ENCODE measurements at regions not wholly inside any gene's neighbourhood (a gene's known extent, or its start where the extent isn't known, plus 50 kb on each side); places are given as distances from the start of the nearest gene placed in this dataset.

- Histone ChIP-seq H3K9me3 (ENCODE audit: control insufficient read depth in 2 of 2, insufficient read depth in 1 of 2, low read length in 1 of 2) (peaks cover 0 to 6% of the 10 kb centered on the region in 2 donors), H3K4me3 (ENCODE audit: low read length in 2 of 2) (no peak overlapping the region), H3K27me3 (ENCODE audit: control insufficient read depth in 2 of 2, insufficient read depth in 1 of 2, low read length in 1 of 2) (no peaks in the 10 kb centered on the region), H3K27ac (ENCODE audit: low read depth in 1 of 2, low read length in 1 of 2) (no peak overlapping the region), H3K4me1 (ENCODE audit: control insufficient read depth in 2 of 2, insufficient read depth in 2 of 2, low read length in 2 of 2) (no peaks in the 10 kb centered on the region), H3K36me3 (ENCODE audit: control insufficient read depth in 2 of 2, insufficient read depth in 2 of 2, low read length in 1 of 2) (no peaks in the 10 kb centered on the region)
- no peak for DNase-seq (ENCODE audit: low read depth in 6 of 9, low spot score in 9 of 9)
- 90% methylated on average over 2 of the region's 2 CpGs for WGBS
Observed at GRCh38 chr13:90896002-90896401, 451.5 kb upstream of the MIR17HG start.

- Histone ChIP-seq H3K4me1 (ENCODE audit: control insufficient read depth in 2 of 2, insufficient read depth in 2 of 2, low read length in 2 of 2) (no peaks in the 10 kb centered on the region), H3K27me3 (ENCODE audit: control insufficient read depth in 2 of 2, insufficient read depth in 1 of 2, low read length in 1 of 2) (no peaks in the 10 kb centered on the region), H3K36me3 (ENCODE audit: control insufficient read depth in 2 of 2, insufficient read depth in 2 of 2, low read length in 1 of 2) (no peaks in the 10 kb centered on the region), H3K9me3 (ENCODE audit: control insufficient read depth in 2 of 2, insufficient read depth in 1 of 2, low read length in 1 of 2) (peaks cover 0 to 3% of the 10 kb centered on the region in 2 donors), H3K27ac (ENCODE audit: low read depth in 1 of 2, low read length in 1 of 2) (no peak overlapping the region), H3K4me3 (ENCODE audit: low read length in 2 of 2) (no peak overlapping the region)
- 96% methylated on average over 1 of the region's 1 CpG for WGBS
- no peak for DNase-seq (ENCODE audit: low read depth in 6 of 9, low spot score in 9 of 9)
Observed at GRCh38 chr13:90898811-90899210, 448.7 kb upstream of the MIR17HG start.

GRCh38 chr13:90899416-90899815, 448.1 kb upstream of the MIR17HG start:
- Histone ChIP-seq H3K9me3 (ENCODE audit: control insufficient read depth in 2 of 2, insufficient read depth in 1 of 2, low read length in 1 of 2) (peaks cover 0 to 3% of the 10 kb centered on the region in 2 donors), H3K27ac (ENCODE audit: low read depth in 1 of 2, low read length in 1 of 2) (no peak overlapping the region), H3K4me1 (ENCODE audit: control insufficient read depth in 2 of 2, insufficient read depth in 2 of 2, low read length in 2 of 2) (no peaks in the 10 kb centered on the region), H3K4me3 (ENCODE audit: low read length in 2 of 2) (no peak overlapping the region), H3K27me3 (ENCODE audit: control insufficient read depth in 2 of 2, insufficient read depth in 1 of 2, low read length in 1 of 2) (no peaks in the 10 kb centered on the region), H3K36me3 (ENCODE audit: control insufficient read depth in 2 of 2, insufficient read depth in 2 of 2, low read length in 1 of 2) (no peaks in the 10 kb centered on the region)
- WGBS: 78% methylated on average over 1 of the region's 1 CpG
- DNase-seq (ENCODE audit: low read depth in 6 of 9, low spot score in 9 of 9): no peak

- peaks cover 0 to 6% of the 10 kb centered on the region in 2 donors for H3K9me3 ChIP-seq (ENCODE audit: control insufficient read depth in 2 of 2, insufficient read depth in 1 of 2, low read length in 1 of 2)
- H3K4me1 ChIP-seq (ENCODE audit: control insufficient read depth in 2 of 2, insufficient read depth in 2 of 2, low read length in 2 of 2): no peaks in the 10 kb centered on the region
- H3K27ac ChIP-seq (ENCODE audit: low read depth in 1 of 2, low read length in 1 of 2): no peak overlapping the region
- H3K27me3 ChIP-seq (ENCODE audit: control insufficient read depth in 2 of 2, insufficient read depth in 1 of 2, low read length in 1 of 2): no peaks in the 10 kb centered on the region
- no peak for DNase-seq (ENCODE audit: low read depth in 6 of 9, low spot score in 9 of 9)
- 85% methylated on average over 2 of the region's 2 CpGs for WGBS
- H3K36me3 ChIP-seq (ENCODE audit: control insufficient read depth in 2 of 2, insufficient read depth in 2 of 2, low read length in 1 of 2): no peaks in the 10 kb centered on the region
- no peak overlapping the region for H3K4me3 ChIP-seq (ENCODE audit: low read length in 2 of 2)
Observed at GRCh38 chr13:90902255-90902654, 445.2 kb upstream of the MIR17HG start.

- no peaks in the 10 kb centered on the region for H3K4me1 ChIP-seq (ENCODE audit: control insufficient read depth in 2 of 2, insufficient read depth in 2 of 2, low read length in 2 of 2)
- H3K36me3 ChIP-seq (ENCODE audit: control insufficient read depth in 2 of 2, insufficient read depth in 2 of 2, low read length in 1 of 2): no peaks in the 10 kb centered on the region
- DNase-seq (ENCODE audit: low read depth in 6 of 9, low spot score in 9 of 9): no peak
- no peak overlapping the region for H3K4me3 ChIP-seq (ENCODE audit: low read length in 2 of 2)
- H3K27ac ChIP-seq (ENCODE audit: low read depth in 1 of 2, low read length in 1 of 2): no peak overlapping the region
- 99% methylated on average over 1 of the region's 1 CpG for WGBS
- peaks cover 0 to 6% of the 10 kb centered on the region in 2 donors for H3K9me3 ChIP-seq (ENCODE audit: control insufficient read depth in 2 of 2, insufficient read depth in 1 of 2, low read length in 1 of 2)
- H3K27me3 ChIP-seq (ENCODE audit: control insufficient read depth in 2 of 2, insufficient read depth in 1 of 2, low read length in 1 of 2): no peaks in the 10 kb centered on the region
Observed at GRCh38 chr13:90906554-90906953, 440.9 kb upstream of the MIR17HG start.

GRCh38 chr13:90908792-90909191, 438.7 kb upstream of the MIR17HG start:
- DNase-seq (ENCODE audit: low read depth in 6 of 9, low spot score in 9 of 9): no peak
- no peaks in the 10 kb centered on the region for H3K27me3 ChIP-seq (ENCODE audit: control insufficient read depth in 2 of 2, insufficient read depth in 1 of 2, low read length in 1 of 2)
- no peak overlapping the region for H3K27ac ChIP-seq (ENCODE audit: low read depth in 1 of 2, low read length in 1 of 2)
- H3K9me3 ChIP-seq (ENCODE audit: control insufficient read depth in 2 of 2, insufficient read depth in 1 of 2, low read length in 1 of 2): peaks cover 0 to 4% of the 10 kb centered on the region in 2 donors
- H3K36me3 ChIP-seq (ENCODE audit: control insufficient read depth in 2 of 2, insufficient read depth in 2 of 2, low read length in 1 of 2): no peaks in the 10 kb centered on the region
- H3K4me1 ChIP-seq (ENCODE audit: control insufficient read depth in 2 of 2, insufficient read depth in 2 of 2, low read length in 2 of 2): no peaks in the 10 kb centered on the region
- WGBS: over 99% methylated on average over 2 of the region's 2 CpGs
- H3K4me3 ChIP-seq (ENCODE audit: low read length in 2 of 2): no peak overlapping the region

GRCh38 chr13:90910018-90910639, 437.4 kb upstream of the MIR17HG start:
- no peak for DNase-seq (ENCODE audit: low read depth in 6 of 9, low spot score in 9 of 9)
- no peak overlapping the region for H3K27ac ChIP-seq (ENCODE audit: low read depth in 1 of 2, low read length in 1 of 2)
- H3K4me1 ChIP-seq (ENCODE audit: control insufficient read depth in 2 of 2, insufficient read depth in 2 of 2, low read length in 2 of 2): no peaks in the 10 kb centered on the region
- no peaks in the 10 kb centered on the region for H3K27me3 ChIP-seq (ENCODE audit: control insufficient read depth in 2 of 2, insufficient read depth in 1 of 2, low read length in 1 of 2)
- H3K4me3 ChIP-seq (ENCODE audit: low read length in 2 of 2): no peak overlapping the region
- WGBS: 83% methylated on average over 3 of the region's 3 CpGs
- H3K36me3 ChIP-seq (ENCODE audit: control insufficient read depth in 2 of 2, insufficient read depth in 2 of 2, low read length in 1 of 2): no peaks in the 10 kb centered on the region
- H3K9me3 ChIP-seq (ENCODE audit: control insufficient read depth in 2 of 2, insufficient read depth in 1 of 2, low read length in 1 of 2): peaks cover 0 to 4% of the 10 kb centered on the region in 2 donors

GRCh38 chr13:90912247-90912646, 435.2 kb upstream of the MIR17HG start:
- H3K9me3 ChIP-seq (ENCODE audit: control insufficient read depth in 2 of 2, insufficient read depth in 1 of 2, low read length in 1 of 2): no peaks in the 10 kb centered on the region
- H3K36me3 ChIP-seq (ENCODE audit: control insufficient read depth in 2 of 2, insufficient read depth in 2 of 2, low read length in 1 of 2): no peaks in the 10 kb centered on the region
- no peak for DNase-seq (ENCODE audit: low read depth in 6 of 9, low spot score in 9 of 9)
- WGBS: 99% methylated on average over 1 of the region's 1 CpG
- no peak overlapping the region for H3K4me3 ChIP-seq (ENCODE audit: low read length in 2 of 2)
- H3K4me1 ChIP-seq (ENCODE audit: control insufficient read depth in 2 of 2, insufficient read depth in 2 of 2, low read length in 2 of 2): no peaks in the 10 kb centered on the region
- H3K27ac ChIP-seq (ENCODE audit: low read depth in 1 of 2, low read length in 1 of 2): no peak overlapping the region
- H3K27me3 ChIP-seq (ENCODE audit: control insufficient read depth in 2 of 2, insufficient read depth in 1 of 2, low read length in 1 of 2): no peaks in the 10 kb centered on the region

- H3K27ac ChIP-seq (ENCODE audit: low read depth in 1 of 2, low read length in 1 of 2): no peak overlapping the region
- H3K27me3 ChIP-seq (ENCODE audit: control insufficient read depth in 2 of 2, insufficient read depth in 1 of 2, low read length in 1 of 2): no peaks in the 10 kb centered on the region
- DNase-seq (ENCODE audit: low read depth in 6 of 9, low spot score in 9 of 9): no peak
- H3K9me3 ChIP-seq (ENCODE audit: control insufficient read depth in 2 of 2, insufficient read depth in 1 of 2, low read length in 1 of 2): no peaks in the 10 kb centered on the region
- 58% methylated on average over 2 of the region's 2 CpGs for WGBS
- H3K4me1 ChIP-seq (ENCODE audit: control insufficient read depth in 2 of 2, insufficient read depth in 2 of 2, low read length in 2 of 2): no peaks in the 10 kb centered on the region
- H3K36me3 ChIP-seq (ENCODE audit: control insufficient read depth in 2 of 2, insufficient read depth in 2 of 2, low read length in 1 of 2): no peaks in the 10 kb centered on the region
- H3K4me3 ChIP-seq (ENCODE audit: low read length in 2 of 2): no peak overlapping the region
Observed at GRCh38 chr13:90918536-90918935, 429.0 kb upstream of the MIR17HG start.

Data from thymus (tissue), 11 donors.